ENCODE measurements at regions not wholly inside any gene's neighbourhood (a gene's known extent, or its start where the extent isn't known, plus 50 kb on each side); places are given as distances from the start of the nearest gene placed in this dataset.

DNA sequence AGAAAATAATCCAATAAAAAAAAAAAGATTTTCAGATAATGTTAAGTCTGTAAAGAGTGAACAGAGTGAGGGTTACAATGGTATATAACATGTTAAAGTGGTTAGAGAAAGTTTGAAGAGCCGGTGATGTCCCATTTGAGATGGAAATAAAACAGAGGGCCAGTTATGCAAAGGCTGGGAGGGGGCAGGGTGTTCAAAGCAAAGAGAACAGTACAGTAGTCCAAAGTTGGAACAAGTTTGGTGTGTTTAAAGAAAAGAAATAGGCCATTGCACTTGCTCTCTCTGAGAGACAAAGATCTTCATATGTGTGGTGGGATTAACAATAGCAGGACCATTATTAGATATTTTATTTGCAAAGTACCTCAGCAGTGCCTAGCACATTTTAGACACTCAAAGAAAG lies 179.5 kb upstream of the PKN2 start:
- TF ChIP-seq HNF4G (IDR thresholded peaks at IDR 0.05) (no peak), EGR1 (IDR thresholded peaks at IDR 0.05; ENCODE audit: low read depth in 2 of 2) (no peak), TAF1 (conservative IDR thresholded peaks at IDR 0.05) (no peak), JUND (IDR thresholded peaks at IDR 0.05) (no peak), GABPA (IDR thresholded peaks at IDR 0.05 in 1 of 2, conservative IDR thresholded peaks at IDR 0.05 in 1 of 2) (no peak)
- TF ChIP-seq, protein P1, sequence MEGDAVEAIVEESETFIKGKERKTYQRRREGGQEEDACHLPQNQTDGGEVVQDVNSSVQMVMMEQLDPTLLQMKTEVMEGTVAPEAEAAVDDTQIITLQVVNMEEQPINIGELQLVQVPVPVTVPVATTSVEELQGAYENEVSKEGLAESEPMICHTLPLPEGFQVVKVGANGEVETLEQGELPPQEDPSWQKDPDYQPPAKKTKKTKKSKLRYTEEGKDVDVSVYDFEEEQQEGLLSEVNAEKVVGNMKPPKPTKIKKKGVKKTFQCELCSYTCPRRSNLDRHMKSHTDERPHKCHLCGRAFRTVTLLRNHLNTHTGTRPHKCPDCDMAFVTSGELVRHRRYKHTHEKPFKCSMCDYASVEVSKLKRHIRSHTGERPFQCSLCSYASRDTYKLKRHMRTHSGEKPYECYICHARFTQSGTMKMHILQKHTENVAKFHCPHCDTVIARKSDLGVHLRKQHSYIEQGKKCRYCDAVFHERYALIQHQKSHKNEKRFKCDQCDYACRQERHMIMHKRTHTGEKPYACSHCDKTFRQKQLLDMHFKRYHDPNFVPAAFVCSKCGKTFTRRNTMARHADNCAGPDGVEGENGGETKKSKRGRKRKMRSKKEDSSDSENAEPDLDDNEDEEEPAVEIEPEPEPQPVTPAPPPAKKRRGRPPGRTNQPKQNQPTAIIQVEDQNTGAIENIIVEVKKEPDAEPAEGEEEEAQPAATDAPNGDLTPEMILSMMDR (IDR thresholded peaks at IDR 0.05; ENCODE audit: low read depth, low read length, missing input control): no peak
- TF ChIP-seq, protein P2, sequence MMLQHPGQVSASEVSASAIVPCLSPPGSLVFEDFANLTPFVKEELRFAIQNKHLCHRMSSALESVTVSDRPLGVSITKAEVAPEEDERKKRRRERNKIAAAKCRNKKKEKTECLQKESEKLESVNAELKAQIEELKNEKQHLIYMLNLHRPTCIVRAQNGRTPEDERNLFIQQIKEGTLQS (IDR thresholded peaks at IDR 0.05): no peak
- TF ChIP-seq, protein P3, sequence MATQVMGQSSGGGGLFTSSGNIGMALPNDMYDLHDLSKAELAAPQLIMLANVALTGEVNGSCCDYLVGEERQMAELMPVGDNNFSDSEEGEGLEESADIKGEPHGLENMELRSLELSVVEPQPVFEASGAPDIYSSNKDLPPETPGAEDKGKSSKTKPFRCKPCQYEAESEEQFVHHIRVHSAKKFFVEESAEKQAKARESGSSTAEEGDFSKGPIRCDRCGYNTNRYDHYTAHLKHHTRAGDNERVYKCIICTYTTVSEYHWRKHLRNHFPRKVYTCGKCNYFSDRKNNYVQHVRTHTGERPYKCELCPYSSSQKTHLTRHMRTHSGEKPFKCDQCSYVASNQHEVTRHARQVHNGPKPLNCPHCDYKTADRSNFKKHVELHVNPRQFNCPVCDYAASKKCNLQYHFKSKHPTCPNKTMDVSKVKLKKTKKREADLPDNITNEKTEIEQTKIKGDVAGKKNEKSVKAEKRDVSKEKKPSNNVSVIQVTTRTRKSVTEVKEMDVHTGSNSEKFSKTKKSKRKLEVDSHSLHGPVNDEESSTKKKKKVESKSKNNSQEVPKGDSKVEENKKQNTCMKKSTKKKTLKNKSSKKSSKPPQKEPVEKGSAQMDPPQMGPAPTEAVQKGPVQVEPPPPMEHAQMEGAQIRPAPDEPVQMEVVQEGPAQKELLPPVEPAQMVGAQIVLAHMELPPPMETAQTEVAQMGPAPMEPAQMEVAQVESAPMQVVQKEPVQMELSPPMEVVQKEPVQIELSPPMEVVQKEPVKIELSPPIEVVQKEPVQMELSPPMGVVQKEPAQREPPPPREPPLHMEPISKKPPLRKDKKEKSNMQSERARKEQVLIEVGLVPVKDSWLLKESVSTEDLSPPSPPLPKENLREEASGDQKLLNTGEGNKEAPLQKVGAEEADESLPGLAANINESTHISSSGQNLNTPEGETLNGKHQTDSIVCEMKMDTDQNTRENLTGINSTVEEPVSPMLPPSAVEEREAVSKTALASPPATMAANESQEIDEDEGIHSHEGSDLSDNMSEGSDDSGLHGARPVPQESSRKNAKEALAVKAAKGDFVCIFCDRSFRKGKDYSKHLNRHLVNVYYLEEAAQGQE (IDR thresholded peaks at IDR 0.05): no peak
- TF ChIP-seq, protein P4, sequence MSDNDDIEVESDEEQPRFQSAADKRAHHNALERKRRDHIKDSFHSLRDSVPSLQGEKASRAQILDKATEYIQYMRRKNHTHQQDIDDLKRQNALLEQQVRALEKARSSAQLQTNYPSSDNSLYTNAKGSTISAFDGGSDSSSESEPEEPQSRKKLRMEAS (IDR thresholded peaks at IDR 0.05): no peak
